HepG2 (cell line): ENCODE measurements at regions not wholly inside any gene's neighbourhood (a gene's known extent, or its start where the extent isn't known, plus 50 kb on each side); places are given as distances from the start of the nearest gene placed in this dataset.

Source experiments
- ATAC-seq: fragments of 200-7000 bp; cut with Tn5 transposase; 3 replicates; pipeline ENCODE4 v1.9.1; 2020; ENCODE audit warnings: mild to moderate bottlenecking, moderate library complexity
- BruUV-seq: library from RNA; stranded (reverse); fragments of 400-500 nt; replicated peaks from 2 replicates; lab custom pipeline; 2021; lab: Mats Ljungman, UMichigan
- CTCF ChIA-PET: fragments of 300-600 bp; formaldehyde crosslinking; extraction: SDS; loops from one replicate; lab custom pipeline; 2021; ENCODE audit warnings: low total read pairs, inconsistent platforms, low intra/inter-chr PET ratio; lab: Yijun Ruan, JAX
- POLR2A ChIA-PET: fragments of 350-600 bp; sonication (Branson Sonifier 250); formaldehyde crosslinking; loops from one replicate; lab custom pipeline; 2020; ENCODE audit warnings: antibody characterized with exemption, inconsistent platforms; lab: Yijun Ruan, JAX
- DNase-seq: peaks from one replicate; pipeline ENCODE4 v3.0.0-alpha.2; 2015; ENCODE audit warnings: low spot score
- FAIRE-seq: peaks from 3 replicates; lab custom pipeline; 2011; peaks lifted over from hg19 to GRCh38; lab: Jason Lieb, UNC
- H2AFZ ChIP-seq: one replicate; pipeline ENCODE4 v1.6.1; 2011; ENCODE audit warnings: low read length, inconsistent platforms
- H3K27ac ChIP-seq: fragments of 300-600 bp; 3 replicates; pipeline ENCODE4 v1.8.0; 2011; ENCODE audit warnings: mixed run types, mild to moderate bottlenecking, mixed read lengths, low read length, inconsistent platforms; ENCODE audit not compliant: insufficient read depth; ENCODE audit errors: extremely low read length
- H3K27me3 ChIP-seq, 2 experiments: fragments of 200-600 bp in 1 of 2; 2 replicates in 1 of 2; 3 replicates in 1 of 2; pipeline versions ENCODE4 v1.6.0 to v1.8.0; 2011; ENCODE audit warnings: low read length in 2 of 2, mild to moderate bottlenecking in 2 of 2, moderate library complexity in 2 of 2, inconsistent platforms in 1 of 2; ENCODE audit not compliant: insufficient read depth in 2 of 2, control insufficient read depth in 1 of 2
- H3K36me3 ChIP-seq, 2 experiments: fragments of 200-600 bp in 1 of 2; replicated peaks in 1 of 2; 2 replicates in 1 of 2; 3 replicates in 1 of 2; pipeline versions ENCODE4 v1.5.1 to v1.8.0; 2011; ENCODE audit warnings: low read length in 2 of 2, inconsistent platforms in 1 of 2; ENCODE audit not compliant: insufficient read depth in 2 of 2, control insufficient read depth in 1 of 2
- H3K4me1 ChIP-seq: 2 replicates; pipeline ENCODE4 v1.5.1; 2012; ENCODE audit warnings: low read length, inconsistent platforms; ENCODE audit not compliant: insufficient read depth
- H3K4me2 ChIP-seq: 2 replicates; pipeline ENCODE4 v1.6.0; 2011; ENCODE audit warnings: low read depth, low read length, inconsistent platforms
- H3K4me3 ChIP-seq, 3 experiments: fragments of 200-600 bp in 1 of 3; sonication (generic), shearing (Covaris generic) in 1 of 3; replicated peaks in 1 of 3; 2 replicates each; pipeline ENCODE4 v1.5.1; 2011 to 2016; ENCODE audit warnings: low read length in 3 of 3, inconsistent platforms in 2 of 3, low read depth in 2 of 3, mild to moderate bottlenecking in 2 of 3, control low read depth in 1 of 3, mixed read lengths in 1 of 3; ENCODE audit not compliant: insufficient read depth in 1 of 3
- H3K79me2 ChIP-seq: one replicate; pipeline ENCODE4 v1.6.1; 2011; ENCODE audit warnings: low read length, inconsistent platforms; ENCODE audit not compliant: insufficient read depth
- H3K9ac ChIP-seq: 2 replicates; pipeline ENCODE4 v1.6.0; 2011; ENCODE audit warnings: mild to moderate bottlenecking, low read depth, low read length, inconsistent platforms; ENCODE audit not compliant: insufficient read depth
- H3K9me3 ChIP-seq: 2 replicates; pipeline ENCODE4 v1.5.1; 2012; ENCODE audit warnings: mild to moderate bottlenecking, low read length
- H4K20me1 ChIP-seq: 2 replicates; pipeline ENCODE4 v1.6.0; 2011; ENCODE audit warnings: inconsistent platforms, mild to moderate bottlenecking, low read length, moderate library complexity; ENCODE audit not compliant: insufficient read depth
- ARNT ChIP-seq: fragments of 450-650 bp; IDR thresholded peaks from 2 replicates; pipeline ENCODE4 v1.6.1; 2017
- CREB1 ChIP-seq, 2 experiments: fragments of 450-650 bp in 1 of 2; IDR thresholded peaks; 2 replicates each; pipeline ENCODE4 v1.6.1; 2016 to 2017; ENCODE audit warnings: control low read depth in 1 of 2, mild to moderate bottlenecking in 1 of 2, missing compliant biosample characterization in 1 of 2, missing genetic modification characterization in 1 of 2
- EED ChIP-seq: sonication (generic); formaldehyde crosslinking; IDR thresholded peaks from 2 replicates; pipeline ENCODE4 v1.5.0; 2020; ENCODE audit warnings: mild to moderate bottlenecking, missing genetic modification reagents
- ZNF33B ChIP-seq: sonication (generic); formaldehyde crosslinking; IDR thresholded peaks from 2 replicates; pipeline ENCODE4 v1.5.1; 2020; ENCODE audit warnings: mild to moderate bottlenecking, missing genetic modification reagents
- ZNF850 ChIP-seq: sonication (generic); formaldehyde crosslinking; conservative IDR thresholded peaks from 2 replicates; pipeline ENCODE4 v1.9.0; 2021; ENCODE audit warnings: mild to moderate bottlenecking, missing genetic modification reagents
- WGBS: methylation state at CpG from one replicate; pipeline ENCODE4 v1.1.6; 2017; ENCODE audit warnings: low lambda C conversion rate; 5-methylcytosine and 5-hydroxymethylcytosine counted together
- in situ Hi-C: cut with HindIII; loops from 2 replicates; pipeline ENCODE4 v1.10.0; 2017; ENCODE audit warnings: low pct_unique_long_range_greater_than_20kb; ENCODE audit not compliant: extremely low pct_ligation_motif_present
- intact Hi-C: fragments of 100-400 bp; cut with micrococcal nuclease; formaldehyde crosslinking; loops from one replicate; pipeline ENCODE4 v1.10.0; 2022; ENCODE audit not compliant: unreplicated experiment
- TF ChIP-seq, protein P1 (sequence below): sonication (generic); formaldehyde crosslinking; IDR thresholded peaks from 2 replicates; pipeline ENCODE4 v1.4.0; 2020; ENCODE audit warnings: missing genetic modification reagents
- TF ChIP-seq, protein P2 (sequence below), 2 experiments: IDR thresholded peaks; 2 replicates each; pipeline ENCODE4 v1.6.1; 2011 to 2012; ENCODE audit warnings: low read length in 2 of 2, borderline replicate concordance in 1 of 2, low read depth in 1 of 2, mild to moderate bottlenecking in 1 of 2, moderate library complexity in 1 of 2

DNA sequence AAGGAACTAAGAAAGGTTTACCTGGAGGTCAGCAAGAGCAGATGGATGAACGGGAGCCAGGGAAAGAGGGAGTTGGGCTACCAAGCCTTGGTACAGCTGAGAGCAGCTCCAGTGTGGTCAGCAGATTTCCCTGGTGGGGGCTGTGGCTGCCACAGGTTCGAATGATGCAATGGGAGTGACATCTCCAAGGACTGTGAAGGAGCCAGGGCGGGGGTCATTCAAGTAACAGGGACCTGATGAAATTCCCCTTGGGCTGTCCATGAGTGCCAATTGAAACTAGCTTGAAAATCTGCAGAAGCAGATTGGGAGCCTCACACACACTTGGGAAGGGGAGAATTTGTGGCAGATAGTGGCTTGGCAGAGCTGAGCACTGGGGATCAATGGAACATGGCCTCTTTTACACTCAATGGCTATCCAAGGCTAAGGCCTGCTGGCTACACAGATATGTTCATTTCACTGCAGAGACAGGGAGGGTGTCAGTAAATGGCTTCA, 247.0 kb upstream of the ECI2 start (continued):
- TF ChIP-seq, protein P1, sequence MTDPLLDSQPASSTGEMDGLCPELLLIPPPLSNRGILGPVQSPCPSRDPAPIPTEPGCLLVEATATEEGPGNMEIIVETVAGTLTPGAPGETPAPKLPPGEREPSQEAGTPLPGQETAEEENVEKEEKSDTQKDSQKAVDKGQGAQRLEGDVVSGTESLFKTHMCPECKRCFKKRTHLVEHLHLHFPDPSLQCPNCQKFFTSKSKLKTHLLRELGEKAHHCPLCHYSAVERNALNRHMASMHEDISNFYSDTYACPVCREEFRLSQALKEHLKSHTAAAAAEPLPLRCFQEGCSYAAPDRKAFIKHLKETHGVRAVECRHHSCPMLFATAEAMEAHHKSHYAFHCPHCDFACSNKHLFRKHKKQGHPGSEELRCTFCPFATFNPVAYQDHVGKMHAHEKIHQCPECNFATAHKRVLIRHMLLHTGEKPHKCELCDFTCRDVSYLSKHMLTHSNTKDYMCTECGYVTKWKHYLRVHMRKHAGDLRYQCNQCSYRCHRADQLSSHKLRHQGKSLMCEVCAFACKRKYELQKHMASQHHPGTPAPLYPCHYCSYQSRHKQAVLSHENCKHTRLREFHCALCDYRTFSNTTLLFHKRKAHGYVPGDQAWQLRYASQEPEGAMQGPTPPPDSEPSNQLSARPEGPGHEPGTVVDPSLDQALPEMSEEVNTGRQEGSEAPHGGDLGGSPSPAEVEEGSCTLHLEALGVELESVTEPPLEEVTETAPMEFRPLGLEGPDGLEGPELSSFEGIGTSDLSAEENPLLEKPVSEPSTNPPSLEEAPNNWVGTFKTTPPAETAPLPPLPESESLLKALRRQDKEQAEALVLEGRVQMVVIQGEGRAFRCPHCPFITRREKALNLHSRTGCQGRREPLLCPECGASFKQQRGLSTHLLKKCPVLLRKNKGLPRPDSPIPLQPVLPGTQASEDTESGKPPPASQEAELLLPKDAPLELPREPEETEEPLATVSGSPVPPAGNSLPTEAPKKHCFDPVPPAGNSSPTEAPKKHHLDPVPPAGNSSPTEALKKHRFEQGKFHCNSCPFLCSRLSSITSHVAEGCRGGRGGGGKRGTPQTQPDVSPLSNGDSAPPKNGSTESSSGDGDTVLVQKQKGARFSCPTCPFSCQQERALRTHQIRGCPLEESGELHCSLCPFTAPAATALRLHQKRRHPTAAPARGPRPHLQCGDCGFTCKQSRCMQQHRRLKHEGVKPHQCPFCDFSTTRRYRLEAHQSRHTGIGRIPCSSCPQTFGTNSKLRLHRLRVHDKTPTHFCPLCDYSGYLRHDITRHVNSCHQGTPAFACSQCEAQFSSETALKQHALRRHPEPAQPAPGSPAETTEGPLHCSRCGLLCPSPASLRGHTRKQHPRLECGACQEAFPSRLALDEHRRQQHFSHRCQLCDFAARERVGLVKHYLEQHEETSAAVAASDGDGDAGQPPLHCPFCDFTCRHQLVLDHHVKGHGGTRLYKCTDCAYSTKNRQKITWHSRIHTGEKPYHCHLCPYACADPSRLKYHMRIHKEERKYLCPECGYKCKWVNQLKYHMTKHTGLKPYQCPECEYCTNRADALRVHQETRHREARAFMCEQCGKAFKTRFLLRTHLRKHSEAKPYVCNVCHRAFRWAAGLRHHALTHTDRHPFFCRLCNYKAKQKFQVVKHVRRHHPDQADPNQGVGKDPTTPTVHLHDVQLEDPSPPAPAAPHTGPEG (CRISPR knock-in tag) = no peak
- TF ChIP-seq EED (no peak), ARNT (no peak)

DNA sequence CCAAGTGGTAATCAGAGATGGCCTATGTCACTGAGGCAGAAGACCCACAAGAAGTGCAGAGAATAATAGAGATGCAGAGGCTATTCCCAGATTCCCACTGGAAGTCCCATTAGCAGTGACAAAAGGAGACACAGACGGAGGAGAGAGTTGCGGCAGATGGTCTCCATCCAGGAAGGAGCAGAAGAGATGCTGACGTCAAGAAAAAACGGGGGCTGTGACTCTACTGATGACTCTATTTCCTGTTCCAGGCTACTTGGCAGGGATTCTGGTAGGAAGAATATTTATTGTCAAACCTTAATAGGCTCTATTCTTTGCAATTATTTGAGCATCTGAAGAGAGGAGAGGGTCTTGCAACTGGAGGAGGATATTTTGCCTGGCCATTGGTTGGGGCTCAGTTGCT, 246.0 kb upstream of the ECI2 start:
- in situ Hi-C loops (no loop called here), intact Hi-C loops (no loop called here)
- BruUV-seq = no TSS peak
- FAIRE-seq = no peak
- H3K9me3 ChIP-seq = peaks cover 29% of the 10 kb centered on the region
- ChIA-PET CTCF (no interaction called here), POLR2A (no interaction called here)
- 32% methylated on average over 4 of the region's 4 CpGs for WGBS
- no peak overlapping the region for H3K9ac ChIP-seq
- no peak overlapping the region for H3K27ac ChIP-seq
- DNase-seq = no peak
- H3K4me2 ChIP-seq = no peak overlapping the region
- no peaks in the 10 kb centered on the region for H3K4me1 ChIP-seq
- H3K27me3 ChIP-seq = peaks cover 0 to 29% of the 10 kb centered on the region in 2 experiments; a peak in 4 of 5 replicates
- no peaks in the 10 kb centered on the region for H4K20me1 ChIP-seq
- ATAC-seq = no peak
- H2AFZ ChIP-seq = no peak overlapping the region
- no peaks in the 10 kb centered on the region for H3K36me3 ChIP-seq
- TF ChIP-seq CREB1 (IDR thresholded peaks at IDR 0.05) (peak; percentile 47; the same call in 1 of the 2 replicates), CREB1 (CRISPR knock-in tag; IDR thresholded peaks at IDR 0.05) (no peak), ZNF850 (CRISPR knock-in tag) (no peak), ZNF33B (no peak)
- TF ChIP-seq, protein P2, sequence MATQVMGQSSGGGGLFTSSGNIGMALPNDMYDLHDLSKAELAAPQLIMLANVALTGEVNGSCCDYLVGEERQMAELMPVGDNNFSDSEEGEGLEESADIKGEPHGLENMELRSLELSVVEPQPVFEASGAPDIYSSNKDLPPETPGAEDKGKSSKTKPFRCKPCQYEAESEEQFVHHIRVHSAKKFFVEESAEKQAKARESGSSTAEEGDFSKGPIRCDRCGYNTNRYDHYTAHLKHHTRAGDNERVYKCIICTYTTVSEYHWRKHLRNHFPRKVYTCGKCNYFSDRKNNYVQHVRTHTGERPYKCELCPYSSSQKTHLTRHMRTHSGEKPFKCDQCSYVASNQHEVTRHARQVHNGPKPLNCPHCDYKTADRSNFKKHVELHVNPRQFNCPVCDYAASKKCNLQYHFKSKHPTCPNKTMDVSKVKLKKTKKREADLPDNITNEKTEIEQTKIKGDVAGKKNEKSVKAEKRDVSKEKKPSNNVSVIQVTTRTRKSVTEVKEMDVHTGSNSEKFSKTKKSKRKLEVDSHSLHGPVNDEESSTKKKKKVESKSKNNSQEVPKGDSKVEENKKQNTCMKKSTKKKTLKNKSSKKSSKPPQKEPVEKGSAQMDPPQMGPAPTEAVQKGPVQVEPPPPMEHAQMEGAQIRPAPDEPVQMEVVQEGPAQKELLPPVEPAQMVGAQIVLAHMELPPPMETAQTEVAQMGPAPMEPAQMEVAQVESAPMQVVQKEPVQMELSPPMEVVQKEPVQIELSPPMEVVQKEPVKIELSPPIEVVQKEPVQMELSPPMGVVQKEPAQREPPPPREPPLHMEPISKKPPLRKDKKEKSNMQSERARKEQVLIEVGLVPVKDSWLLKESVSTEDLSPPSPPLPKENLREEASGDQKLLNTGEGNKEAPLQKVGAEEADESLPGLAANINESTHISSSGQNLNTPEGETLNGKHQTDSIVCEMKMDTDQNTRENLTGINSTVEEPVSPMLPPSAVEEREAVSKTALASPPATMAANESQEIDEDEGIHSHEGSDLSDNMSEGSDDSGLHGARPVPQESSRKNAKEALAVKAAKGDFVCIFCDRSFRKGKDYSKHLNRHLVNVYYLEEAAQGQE (IDR thresholded peaks at IDR 0.05; ENCODE audit: borderline replicate concordance in 1 of 2, low read depth in 1 of 2, low read length in 2 of 2) = no peak
- H3K4me3 ChIP-seq = no peak overlapping the region
- no peaks in the 10 kb centered on the region for H3K79me2 ChIP-seq
